ENCODE measurements at regions not wholly inside any gene's neighbourhood (a gene's known extent, or its start where the extent isn't known, plus 50 kb on each side); places are given as distances from the start of the nearest gene placed in this dataset.

DNA sequence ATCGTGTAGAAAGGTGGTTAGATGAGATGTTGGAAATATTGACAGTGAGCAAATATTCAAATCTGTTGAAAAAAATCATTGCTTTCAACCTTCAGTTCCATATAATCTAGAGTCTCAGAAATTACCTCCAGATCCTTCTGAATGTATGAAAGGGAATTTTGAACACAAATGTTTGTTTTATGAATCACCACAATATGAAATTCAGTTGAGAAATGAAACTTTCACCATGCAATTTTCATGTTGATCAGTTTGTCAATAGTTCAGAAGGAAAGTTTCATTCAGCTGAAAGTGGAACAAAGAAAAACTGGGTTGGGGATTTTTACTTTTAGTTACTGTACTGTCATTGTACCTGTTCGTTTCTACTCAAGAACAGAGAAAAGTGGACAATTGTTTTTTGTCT lies 953.6 kb downstream of the SLC6A15 start:
- intact Hi-C loops (cut with DNase I, micrococcal nuclease), result no loop called here
- Histone ChIP-seq H3K4me1 (ENCODE audit: low read depth) (no peaks in the 10 kb centered on the region), H3K36me3 (ENCODE audit: low read depth) (no peaks in the 10 kb centered on the region), H3K9me3 (no peaks in the 10 kb centered on the region), H3K4me3 (no peak overlapping the region)
- DNase-seq (no peak), ATAC-seq (no peak)
- no peak for TF ChIP-seq CTCF (IDR thresholded peaks at IDR 0.05)

- DNase-seq (peak in 1 of 3 donors; percentile 2), ATAC-seq (no peak)
- no peaks in the 10 kb centered on the region for H3K9me3 ChIP-seq
- intact Hi-C loops (cut with DNase I, micrococcal nuclease), result no loop called here
- no peak for TF ChIP-seq CTCF (IDR thresholded peaks at IDR 0.05)
- no peak overlapping the region for H3K4me3 ChIP-seq
- H3K36me3 ChIP-seq (ENCODE audit: low read depth), result no peaks in the 10 kb centered on the region
- H3K4me1 ChIP-seq (ENCODE audit: low read depth), result no peaks in the 10 kb centered on the region
Measured at GRCh38 chr12:83954956-83955601, 957.5 kb downstream of the SLC6A15 start.

DNA sequence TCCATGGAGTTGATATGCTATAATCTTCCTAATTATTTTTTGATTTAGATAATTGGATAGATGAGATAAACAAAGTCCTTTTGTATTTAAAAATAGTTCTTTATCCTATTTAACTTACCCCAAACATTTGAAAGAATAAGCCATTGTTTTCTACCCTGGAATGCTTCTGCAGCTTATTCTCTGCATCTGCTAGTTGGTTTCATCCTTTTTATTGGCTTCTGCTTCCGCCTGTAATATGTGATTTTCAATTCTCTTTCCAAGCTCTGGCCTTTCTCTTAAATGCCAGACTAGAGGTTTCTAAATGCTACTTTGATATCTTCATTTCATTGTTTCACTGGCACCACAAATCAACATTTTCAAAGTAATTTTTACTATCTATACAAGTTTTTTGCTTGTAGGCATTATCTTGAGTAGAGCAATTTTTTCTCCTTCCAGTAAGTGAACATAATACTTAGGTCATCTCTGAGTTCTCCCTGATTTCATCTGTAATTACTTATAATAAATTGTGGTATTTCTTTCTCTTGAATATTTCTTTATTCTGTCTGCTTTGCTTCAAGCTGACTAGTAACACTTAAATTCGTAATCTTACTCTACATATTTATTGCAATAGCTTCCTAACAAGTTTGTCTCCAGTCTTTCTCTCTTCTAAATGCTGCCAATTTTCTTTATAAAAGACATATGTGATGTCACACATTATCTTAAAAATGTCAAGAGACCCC lies 958.4 kb downstream of the SLC6A15 start:
- intact Hi-C loops (cut with DNase I, micrococcal nuclease), result no loop called here
- TF ChIP-seq CTCF (IDR thresholded peaks at IDR 0.05), result no peak
- DNase-seq (no peak), ATAC-seq (no peak)
- Histone ChIP-seq H3K36me3 (ENCODE audit: low read depth) (no peaks in the 10 kb centered on the region), H3K4me1 (ENCODE audit: low read depth) (no peaks in the 10 kb centered on the region), H3K4me3 (no peak overlapping the region), H3K9me3 (no peaks in the 10 kb centered on the region)

DNA sequence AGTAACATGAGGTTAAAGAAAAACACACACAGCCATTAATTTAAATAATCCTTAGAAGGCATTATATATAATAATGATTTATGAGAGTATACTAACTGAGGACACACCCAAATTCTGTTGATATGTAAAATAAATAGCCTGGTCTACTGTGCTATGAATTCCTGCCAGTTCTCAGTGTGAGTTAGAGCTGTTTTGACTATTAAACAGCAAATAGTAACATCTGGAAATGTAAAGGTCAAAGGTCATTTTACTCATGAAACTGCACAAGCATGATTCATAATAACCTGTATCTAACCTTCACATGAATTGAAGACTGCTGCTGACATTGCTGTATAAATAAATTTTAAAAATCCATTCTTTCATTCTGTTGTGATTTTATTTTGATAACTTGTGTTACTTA lies 966.7 kb downstream of the SLC6A15 start:
- DNase-seq (no peak), ATAC-seq (no peak)
- intact Hi-C loops (cut with DNase I, micrococcal nuclease), result no loop called here
- no peak overlapping the region for H3K4me3 ChIP-seq
- H3K4me1 ChIP-seq (ENCODE audit: low read depth), result no peaks in the 10 kb centered on the region
- TF ChIP-seq CTCF (IDR thresholded peaks at IDR 0.05), result no peak
- H3K9me3 ChIP-seq, result no peaks in the 10 kb centered on the region
- H3K36me3 ChIP-seq (ENCODE audit: low read depth), result no peaks in the 10 kb centered on the region

GRCh38 chr12:83939718-83940117 lies 972.9 kb downstream of the SLC6A15 start:
- intact Hi-C loops (cut with DNase I, micrococcal nuclease), result no loop called here
- no peak for TF ChIP-seq CTCF (IDR thresholded peaks at IDR 0.05)

More at GRCh38 chr12:83939718-83940117, 972.9 kb downstream of the SLC6A15 start:
- H3K36me3 ChIP-seq (ENCODE audit: low read depth), result no peaks in the 10 kb centered on the region
- H3K4me1 ChIP-seq (ENCODE audit: low read depth), result no peaks in the 10 kb centered on the region
- no peak overlapping the region for H3K4me3 ChIP-seq
- DNase-seq (no peak), ATAC-seq (no peak)
- no peaks in the 10 kb centered on the region for H3K9me3 ChIP-seq

Data from mucosa of descending colon (tissue), 3 donors.